ENCODE measurements at regions not wholly inside any gene's neighbourhood (a gene's known extent, or its start where the extent isn't known, plus 50 kb on each side); places are given as distances from the start of the nearest gene placed in this dataset.

GRCh38 chr7:109611656-109612055, 1042.0 kb downstream of the DNAJB9 start:
- Histone ChIP-seq H3K9ac (ENCODE audit: low read length) (no peak overlapping the region), H3K79me2 (ENCODE audit: low read length) (no peaks in the 10 kb centered on the region), H3K9me2 (replicated peaks; ENCODE audit: low read length) (no peaks in the 10 kb centered on the region), H3K4me1 (ENCODE audit: insufficient read depth, low read length) (no peaks in the 10 kb centered on the region), H4K20me1 (ENCODE audit: low read length) (no peaks in the 10 kb centered on the region), H3F3A (ENCODE audit: low read length, unreplicated experiment) (no peaks in the 10 kb centered on the region), H3K9me3 (ENCODE audit: low read length) (no peaks in the 10 kb centered on the region), H3K4me3 (ENCODE audit: low read length) (no peak overlapping the region), H3K36me3 (ENCODE audit: low read depth, low read length) (no peaks in the 10 kb centered on the region), H2AFZ (ENCODE audit: low read length) (no peak overlapping the region), H3K27me3 (ENCODE audit: low read length) (no peaks in the 10 kb centered on the region), H3K27ac (ENCODE audit: low read length) (no peak overlapping the region), H3K4me2 (ENCODE audit: low read length) (no peak overlapping the region)
- TF ChIP-seq EZH2 (IDR thresholded peaks at IDR 0.05; ENCODE audit: low read length, unreplicated experiment) (no peak), CTCF (conservative IDR thresholded peaks at IDR 0.05; ENCODE audit: low read depth, low read length) (no peak), EZH2phosphoT487 (IDR thresholded peaks at IDR 0.05; ENCODE audit: borderline replicate concordance, low read length) (no peak)
- DNase-seq: no peak
- CTCF ChIA-PET: no interaction called here
- no peak for ATAC-seq
- intact Hi-C loops (cut with micrococcal nuclease): no loop called here
- POLR2A ChIA-PET (ENCODE audit: unreplicated experiment): interaction anchor here (0.6 kb wide), 1 partner anchor 12 kb away, joined by 4 read pairs; no protein-coding TSS in a partner anchor
- BruUV-seq (replicated peaks): no TSS peak

- POLR2A ChIA-PET (ENCODE audit: unreplicated experiment): no interaction called here
- no peak for DNase-seq
Measured at GRCh38 chr7:109616551-109617069, 1046.9 kb downstream of the DNAJB9 start.

More at GRCh38 chr7:109616551-109617069, 1046.9 kb downstream of the DNAJB9 start:
- no peaks in the 10 kb centered on the region for H3K27me3 ChIP-seq (ENCODE audit: low read length)
- no peak overlapping the region for H3K4me2 ChIP-seq (ENCODE audit: low read length)
- CTCF ChIA-PET: no interaction called here
- TF ChIP-seq CTCF (conservative IDR thresholded peaks at IDR 0.05; ENCODE audit: low read depth, low read length) (no peak), EZH2 (IDR thresholded peaks at IDR 0.05; ENCODE audit: low read length, unreplicated experiment) (no peak), EZH2phosphoT487 (IDR thresholded peaks at IDR 0.05; ENCODE audit: borderline replicate concordance, low read length) (no peak)
- ATAC-seq: no peak
- no peaks in the 10 kb centered on the region for H3K9me3 ChIP-seq (ENCODE audit: low read length)
- no peaks in the 10 kb centered on the region for H3F3A ChIP-seq (ENCODE audit: low read length, unreplicated experiment)
- intact Hi-C loops (cut with micrococcal nuclease): no loop called here
- no peaks in the 10 kb centered on the region for H3K79me2 ChIP-seq (ENCODE audit: low read length)
- no peaks in the 10 kb centered on the region for H4K20me1 ChIP-seq (ENCODE audit: low read length)
- H3K27ac ChIP-seq (ENCODE audit: low read length): no peak overlapping the region
- no peak overlapping the region for H2AFZ ChIP-seq (ENCODE audit: low read length)
- H3K4me1 ChIP-seq (ENCODE audit: insufficient read depth, low read length): no peaks in the 10 kb centered on the region
- BruUV-seq (replicated peaks): no TSS peak
- no peak overlapping the region for H3K4me3 ChIP-seq (ENCODE audit: low read length)
- no peaks in the 10 kb centered on the region for H3K36me3 ChIP-seq (ENCODE audit: low read depth, low read length)
- no peaks in the 10 kb centered on the region for H3K9me2 ChIP-seq (replicated peaks; ENCODE audit: low read length)
- no peak overlapping the region for H3K9ac ChIP-seq (ENCODE audit: low read length)

Measured in PC-3 (cell line).